ENCODE measurements at regions not wholly inside any gene's neighbourhood (a gene's known extent, or its start where the extent isn't known, plus 50 kb on each side); places are given as distances from the start of the nearest gene placed in this dataset.
"Not testable (repeated sequence)": the region's sequence is repeated elsewhere in the genome, so short reads cannot be mapped to it uniquely, and the experiment has no call there.

DNA sequence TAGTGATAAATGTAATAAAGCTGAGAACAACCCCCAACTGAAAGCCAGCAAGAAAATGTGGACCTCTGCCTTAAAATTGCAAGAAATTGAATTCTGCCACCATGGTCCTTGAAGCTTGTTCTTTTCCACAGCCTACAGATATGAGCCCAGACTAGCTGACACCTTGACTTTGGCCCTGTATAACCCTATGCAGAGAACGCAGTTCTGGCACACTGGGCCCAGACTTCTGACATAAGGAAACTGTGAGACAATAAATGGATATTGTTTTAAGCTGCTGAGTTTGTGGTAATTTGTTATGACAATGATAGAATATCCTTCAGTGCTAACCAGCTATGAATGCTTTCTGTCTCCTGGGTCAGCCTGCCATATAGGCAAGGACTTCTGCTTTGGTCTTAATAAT lies 315.6 kb upstream of the RIOK2 start:
- Histone ChIP-seq H3K27me3 (ENCODE audit: insufficient read depth, low read depth, severe bottlenecking) (no peaks in the 10 kb centered on the region), H3K4me3 (ENCODE audit: low read depth, low read length) (no peak overlapping the region), H3K27ac (no peak overlapping the region), H3K9me3 (ENCODE audit: severe bottlenecking) (no peaks in the 10 kb centered on the region), H3K36me3 (no peaks in the 10 kb centered on the region)
- no peak for DNase-seq
- TF ChIP-seq, protein P1, sequence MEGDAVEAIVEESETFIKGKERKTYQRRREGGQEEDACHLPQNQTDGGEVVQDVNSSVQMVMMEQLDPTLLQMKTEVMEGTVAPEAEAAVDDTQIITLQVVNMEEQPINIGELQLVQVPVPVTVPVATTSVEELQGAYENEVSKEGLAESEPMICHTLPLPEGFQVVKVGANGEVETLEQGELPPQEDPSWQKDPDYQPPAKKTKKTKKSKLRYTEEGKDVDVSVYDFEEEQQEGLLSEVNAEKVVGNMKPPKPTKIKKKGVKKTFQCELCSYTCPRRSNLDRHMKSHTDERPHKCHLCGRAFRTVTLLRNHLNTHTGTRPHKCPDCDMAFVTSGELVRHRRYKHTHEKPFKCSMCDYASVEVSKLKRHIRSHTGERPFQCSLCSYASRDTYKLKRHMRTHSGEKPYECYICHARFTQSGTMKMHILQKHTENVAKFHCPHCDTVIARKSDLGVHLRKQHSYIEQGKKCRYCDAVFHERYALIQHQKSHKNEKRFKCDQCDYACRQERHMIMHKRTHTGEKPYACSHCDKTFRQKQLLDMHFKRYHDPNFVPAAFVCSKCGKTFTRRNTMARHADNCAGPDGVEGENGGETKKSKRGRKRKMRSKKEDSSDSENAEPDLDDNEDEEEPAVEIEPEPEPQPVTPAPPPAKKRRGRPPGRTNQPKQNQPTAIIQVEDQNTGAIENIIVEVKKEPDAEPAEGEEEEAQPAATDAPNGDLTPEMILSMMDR (IDR thresholded peaks at IDR 0.05; ENCODE audit: low read depth, low read length): no peak

DNA sequence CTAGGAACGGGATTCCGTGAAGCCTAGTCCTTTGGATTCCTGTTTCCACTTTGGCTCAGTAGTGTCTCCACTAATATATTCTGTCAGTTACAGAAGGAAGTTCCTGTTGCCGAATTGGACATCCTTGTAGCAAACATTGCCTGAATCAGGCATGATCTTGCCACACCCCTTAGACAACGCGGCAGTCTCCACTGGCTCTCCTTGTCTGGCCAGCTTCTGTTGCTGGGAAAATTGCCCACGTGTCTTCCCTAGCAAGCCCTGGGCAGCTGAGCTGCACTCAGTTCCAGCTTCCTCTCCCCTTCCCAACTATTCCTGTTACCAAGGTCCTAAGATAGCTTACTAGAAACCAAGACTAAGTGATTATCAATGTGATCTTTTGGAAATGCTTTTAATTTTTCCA lies 316.6 kb upstream of the RIOK2 start:
- TF ChIP-seq, protein P1 (IDR thresholded peaks at IDR 0.05; ENCODE audit: low read depth, low read length): no peak
- no peak overlapping the region for H3K27ac ChIP-seq
- H3K27me3 ChIP-seq (ENCODE audit: insufficient read depth, low read depth, severe bottlenecking): no peaks in the 10 kb centered on the region
- DNase-seq: no peak
- H3K36me3 ChIP-seq: no peaks in the 10 kb centered on the region
- no peaks in the 10 kb centered on the region for H3K9me3 ChIP-seq (ENCODE audit: severe bottlenecking)
- H3K4me3 ChIP-seq (ENCODE audit: low read depth, low read length): no peak overlapping the region

DNA sequence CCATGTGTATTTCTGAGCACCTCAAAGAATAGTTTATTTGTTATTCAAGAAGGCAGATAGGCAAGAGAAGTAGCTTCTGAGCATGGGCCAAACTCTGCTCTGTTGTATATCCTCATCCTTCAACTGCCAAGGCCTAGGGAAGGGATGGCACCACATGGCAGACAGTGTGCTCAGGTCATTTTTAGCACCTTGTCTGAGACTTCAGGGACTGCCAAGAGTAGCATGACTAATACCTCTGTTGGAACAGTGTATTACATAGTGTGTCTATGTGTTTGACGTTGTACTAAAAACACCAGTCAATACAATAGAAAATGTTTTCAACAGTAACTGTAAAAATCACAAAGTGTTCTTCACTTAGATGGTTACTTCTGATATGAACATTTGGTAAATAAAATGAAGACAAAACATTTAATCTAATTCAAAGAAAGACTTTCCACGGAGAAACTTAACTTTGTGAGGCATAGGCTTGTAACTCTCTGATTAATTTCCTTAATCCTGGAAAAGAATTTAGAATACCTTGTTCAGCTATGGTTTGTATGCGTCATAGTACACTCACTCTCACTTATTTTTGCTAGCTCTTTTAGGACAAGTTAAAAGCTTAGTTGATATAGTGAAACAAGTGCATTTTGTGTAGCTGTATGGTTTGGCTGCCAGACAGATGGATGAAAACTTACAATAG lies 318.4 kb upstream of the RIOK2 start:
- DNase-seq: no peak
- TF ChIP-seq, protein P1 (IDR thresholded peaks at IDR 0.05; ENCODE audit: low read depth, low read length): no peak
- Histone ChIP-seq H3K36me3 (no peaks in the 10 kb centered on the region), H3K27ac (no peak overlapping the region), H3K27me3 (ENCODE audit: insufficient read depth, low read depth, severe bottlenecking) (no peaks in the 10 kb centered on the region), H3K4me3 (ENCODE audit: low read depth, low read length) (no peak overlapping the region), H3K9me3 (ENCODE audit: severe bottlenecking) (no peaks in the 10 kb centered on the region)

DNA sequence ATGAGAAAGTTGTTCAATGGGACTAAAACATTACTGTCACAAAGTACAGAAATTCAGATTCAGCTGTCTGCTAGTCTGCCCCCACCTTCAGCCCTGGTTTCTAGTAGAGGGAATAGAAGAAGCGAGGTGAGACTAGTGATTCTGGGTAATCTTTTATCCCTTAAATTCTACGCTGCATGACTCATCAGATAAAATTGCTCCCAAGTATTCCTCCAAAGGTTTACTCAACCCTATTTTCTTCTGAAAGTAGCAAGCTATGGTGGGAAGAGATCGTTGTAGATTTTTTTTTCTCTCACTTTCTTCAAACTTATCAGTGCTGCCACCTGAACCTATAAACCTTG lies 318.9 kb upstream of the RIOK2 start:
- DNase-seq: no peak
- Histone ChIP-seq H3K4me3 (ENCODE audit: low read depth, low read length) (no peak overlapping the region), H3K9me3 (ENCODE audit: severe bottlenecking) (no peaks in the 10 kb centered on the region), H3K27ac (no peak overlapping the region), H3K27me3 (ENCODE audit: insufficient read depth, low read depth, severe bottlenecking) (no peaks in the 10 kb centered on the region), H3K36me3 (no peaks in the 10 kb centered on the region)
- TF ChIP-seq, protein P1 (IDR thresholded peaks at IDR 0.05; ENCODE audit: low read depth, low read length): no peak

DNA sequence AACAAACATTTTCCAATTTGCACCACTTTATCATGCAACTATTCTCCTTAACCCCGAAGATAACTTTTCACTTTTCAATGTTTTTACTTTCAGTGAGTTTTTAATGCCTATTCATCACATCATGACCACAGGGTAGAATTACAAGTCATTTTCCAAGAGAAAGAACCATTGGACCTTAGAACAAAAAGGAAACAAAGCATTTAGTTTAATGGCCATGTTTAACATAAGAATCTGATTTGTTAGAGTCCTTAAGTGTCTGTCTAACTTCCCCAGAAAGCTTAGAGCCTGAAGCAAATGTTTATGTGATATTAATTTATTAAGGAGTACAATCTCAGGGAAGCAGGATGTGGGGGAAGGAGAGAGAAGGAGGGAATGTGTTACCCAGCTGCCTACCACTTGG lies 325.8 kb upstream of the RIOK2 start:
- Histone ChIP-seq H3K36me3 (no peaks in the 10 kb centered on the region), H3K9me3 (ENCODE audit: severe bottlenecking) (no peaks in the 10 kb centered on the region), H3K27ac (no peak overlapping the region), H3K4me3 (ENCODE audit: low read depth, low read length) (no peak overlapping the region), H3K27me3 (ENCODE audit: insufficient read depth, low read depth, severe bottlenecking) (no peaks in the 10 kb centered on the region)
- TF ChIP-seq, protein P1 (IDR thresholded peaks at IDR 0.05; ENCODE audit: low read depth, low read length): no peak
- DNase-seq: no peak

DNA sequence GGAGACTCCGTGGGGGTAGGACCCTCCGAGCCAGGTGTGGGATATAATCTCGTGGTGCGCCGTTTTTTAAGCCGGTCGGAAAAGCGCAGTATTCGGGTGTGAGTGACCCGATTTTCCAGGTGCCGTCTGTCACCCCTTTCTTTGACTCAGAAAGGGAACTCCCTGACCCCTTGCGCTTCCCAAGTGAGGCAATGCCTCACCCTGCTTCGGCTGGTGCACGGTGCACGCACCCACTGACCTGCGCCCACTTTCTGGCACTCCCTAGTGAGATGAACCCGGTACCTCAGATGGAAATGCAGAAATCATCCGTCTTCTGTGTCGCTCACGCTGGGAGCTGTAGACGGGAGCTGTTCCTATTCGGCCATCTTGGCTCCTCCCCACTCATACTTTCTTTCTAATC lies 336.5 kb upstream of the RIOK2 start:
- not testable (repeated sequence) for H3K27ac ChIP-seq; H3K27me3 ChIP-seq (ENCODE audit: insufficient read depth, low read depth, severe bottlenecking); H3K9me3 ChIP-seq (ENCODE audit: severe bottlenecking); DNase-seq; H3K36me3 ChIP-seq; H3K4me3 ChIP-seq (ENCODE audit: low read depth, low read length)

DNA sequence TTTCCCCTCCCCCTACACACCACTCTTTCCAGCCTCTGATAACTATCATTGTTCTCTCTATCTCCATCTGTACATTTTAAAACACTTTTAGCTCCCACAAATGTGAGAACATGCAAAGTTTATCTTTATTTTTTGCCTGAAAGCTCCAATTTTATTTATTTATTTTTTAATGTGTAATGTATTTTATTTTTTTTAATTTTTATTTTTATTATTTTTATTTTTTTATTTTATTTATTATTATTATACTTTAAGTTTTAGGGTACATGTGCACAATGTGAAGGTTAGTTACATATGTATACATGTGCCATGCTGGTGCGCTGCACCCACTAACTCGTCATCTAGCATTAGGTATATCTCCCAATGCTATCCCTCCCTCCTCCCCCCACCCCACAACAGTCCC lies 340.3 kb upstream of the RIOK2 start:
- not testable (repeated sequence) for H3K36me3 ChIP-seq; H3K9me3 ChIP-seq (ENCODE audit: severe bottlenecking); DNase-seq; H3K27me3 ChIP-seq (ENCODE audit: insufficient read depth, low read depth, severe bottlenecking); H3K4me3 ChIP-seq (ENCODE audit: low read depth, low read length); H3K27ac ChIP-seq
